Right renal cortex interstitium (tissue), 3 donors: ENCODE measurements at regions not wholly inside any gene's neighbourhood (a gene's known extent, or its start where the extent isn't known, plus 50 kb on each side); places are given as distances from the start of the nearest gene placed in this dataset.
"Not testable (repeated sequence)": the region's sequence is repeated elsewhere in the genome, so short reads cannot be mapped to it uniquely, and the experiment has no call there.

Source experiments
- DNase-seq, 3 donors: peaks; one replicate each; pipeline ENCODE4 v3.0.0-alpha.2; 2013; ENCODE audit warnings: low read depth in 3 of 3, low spot score in 2 of 3

DNA sequence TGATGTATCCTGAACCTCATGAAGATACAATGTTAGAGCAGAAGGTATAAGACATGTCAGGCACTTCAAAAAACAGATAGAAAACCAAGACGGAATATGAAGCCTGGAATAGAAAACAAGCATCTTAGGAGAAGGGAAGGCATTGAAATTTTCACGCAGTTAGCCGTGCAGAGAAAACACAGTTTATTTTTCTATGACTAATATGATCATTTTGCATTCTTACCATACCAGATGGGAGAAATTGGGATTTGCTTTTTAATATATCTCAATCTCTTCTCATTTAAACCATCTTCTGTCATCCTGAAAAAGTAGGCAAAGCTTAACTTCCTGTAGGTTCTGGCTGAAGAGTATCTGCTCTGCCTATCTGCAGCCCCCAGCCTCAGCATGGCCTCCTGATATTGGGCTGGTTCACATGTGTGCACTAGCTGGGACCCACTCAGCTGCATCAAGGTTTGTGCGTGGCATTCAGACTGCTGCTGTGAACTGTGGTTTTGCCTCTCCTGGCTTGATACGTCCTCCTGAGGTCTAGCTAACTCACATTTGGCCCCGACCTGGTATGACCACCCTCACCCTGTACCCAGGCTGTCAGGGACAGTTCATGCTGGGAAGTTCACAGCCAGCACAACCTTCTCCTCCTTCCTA, 392.5 kb upstream of the SASH1 start:
- no peak for DNase-seq

DNA sequence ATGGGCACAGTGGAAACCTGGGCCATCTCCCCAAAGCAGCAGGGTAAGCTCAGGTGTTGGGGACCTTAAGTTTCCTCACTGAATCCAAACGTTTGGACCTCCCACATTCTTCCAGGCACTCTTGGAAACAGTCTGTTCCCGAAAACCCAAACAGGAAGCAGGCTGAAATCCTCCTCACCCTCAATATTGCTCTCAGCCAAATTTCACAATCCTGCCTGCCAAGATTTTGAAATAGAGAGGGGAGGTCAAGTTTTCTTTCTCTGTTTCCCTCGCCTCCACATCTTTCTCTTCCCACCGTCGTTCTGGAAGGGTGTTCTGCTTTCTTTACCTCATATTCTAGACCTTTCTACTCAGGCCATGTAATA, 392.0 kb upstream of the SASH1 start:
- DNase-seq: no peak

DNA sequence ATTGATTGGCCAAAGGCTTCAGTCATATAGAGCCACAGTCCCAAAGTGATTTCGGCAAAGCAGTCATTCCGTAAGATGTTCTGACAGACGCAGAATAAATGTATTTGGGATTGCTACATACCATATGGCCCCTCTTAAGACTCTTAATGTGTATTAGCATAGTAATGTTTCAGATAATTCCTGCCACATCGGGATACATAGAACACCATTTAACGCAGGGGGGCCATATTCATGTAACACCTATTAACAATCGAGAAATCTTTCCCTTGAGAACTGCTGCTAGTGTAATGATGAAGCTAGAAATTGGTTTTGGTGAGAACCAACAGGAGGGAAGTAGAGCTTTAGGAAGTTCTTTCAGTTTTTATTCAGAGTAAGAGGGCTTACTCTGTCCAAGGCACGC, 390.9 kb upstream of the SASH1 start:
- DNase-seq: no peak

DNA sequence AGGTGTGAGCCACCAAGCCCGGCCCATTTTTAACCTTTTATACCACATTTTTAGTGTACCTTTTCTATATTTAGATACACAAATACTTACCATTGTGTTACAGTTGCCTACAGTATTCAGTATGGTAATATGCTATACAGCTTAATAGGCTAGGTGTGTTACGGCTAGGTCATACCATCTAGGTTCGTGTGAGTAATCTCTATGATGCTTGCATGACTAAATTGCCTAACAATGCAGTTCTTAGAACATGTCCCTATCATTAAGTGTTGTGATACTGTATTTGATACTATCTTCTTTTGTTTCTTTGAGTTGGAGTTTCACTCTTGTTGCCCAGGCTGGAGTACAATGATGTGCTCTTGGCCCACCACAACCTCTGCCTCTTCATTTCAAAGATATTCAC, 387.7 kb upstream of the SASH1 start:
- no peak for DNase-seq

DNA sequence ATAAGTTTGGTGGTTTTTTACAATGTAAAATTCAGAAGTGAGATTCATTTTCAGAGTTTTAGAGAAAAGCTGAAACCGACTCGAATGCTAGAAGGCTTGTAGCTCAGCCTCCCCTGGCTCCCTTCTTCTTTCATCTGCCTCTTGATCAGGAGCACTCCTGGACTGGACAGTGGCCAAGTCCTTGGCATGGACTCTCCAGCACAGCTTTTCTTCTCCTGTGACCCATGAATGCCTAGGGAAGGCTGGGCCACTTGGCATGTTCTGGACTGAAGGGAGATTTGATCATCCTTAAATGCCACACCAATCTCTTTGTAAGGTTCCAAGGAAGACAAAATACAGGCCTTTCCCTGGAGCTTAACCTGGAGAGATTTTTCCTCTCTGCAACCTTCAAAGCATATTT, 384.0 kb upstream of the SASH1 start:
- DNase-seq: no peak

DNA sequence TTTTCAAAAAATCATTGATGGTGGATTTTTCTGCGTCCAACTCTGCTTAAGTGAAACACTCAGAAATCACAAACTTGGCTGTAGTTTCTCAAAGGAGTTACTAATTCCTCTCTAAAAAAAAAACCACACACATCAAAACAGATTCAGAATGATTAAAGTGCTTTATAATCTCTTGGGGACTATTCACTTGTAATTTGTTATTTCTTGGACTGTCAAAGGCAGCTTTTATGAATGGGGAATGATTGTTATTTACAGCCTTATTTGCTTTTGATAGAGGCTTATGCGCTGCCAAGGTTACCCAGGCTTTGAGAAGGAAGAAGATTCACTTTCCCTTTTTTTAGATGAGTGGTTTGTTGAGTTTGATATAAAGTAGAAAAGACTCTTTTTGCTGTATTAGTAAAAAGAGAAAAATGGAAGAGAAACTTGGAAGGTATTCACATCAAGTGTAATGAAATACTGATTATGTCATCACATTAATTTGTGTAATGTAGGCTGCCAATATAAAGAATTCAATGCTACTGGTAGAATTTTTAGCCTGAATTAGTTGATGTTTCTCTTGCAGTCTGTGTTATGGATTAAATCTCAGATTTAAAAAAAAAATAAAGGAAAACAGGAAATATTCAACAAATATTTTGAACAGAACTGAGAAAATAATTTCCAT, 381.0 kb upstream of the SASH1 start:
- DNase-seq: no peak

DNA sequence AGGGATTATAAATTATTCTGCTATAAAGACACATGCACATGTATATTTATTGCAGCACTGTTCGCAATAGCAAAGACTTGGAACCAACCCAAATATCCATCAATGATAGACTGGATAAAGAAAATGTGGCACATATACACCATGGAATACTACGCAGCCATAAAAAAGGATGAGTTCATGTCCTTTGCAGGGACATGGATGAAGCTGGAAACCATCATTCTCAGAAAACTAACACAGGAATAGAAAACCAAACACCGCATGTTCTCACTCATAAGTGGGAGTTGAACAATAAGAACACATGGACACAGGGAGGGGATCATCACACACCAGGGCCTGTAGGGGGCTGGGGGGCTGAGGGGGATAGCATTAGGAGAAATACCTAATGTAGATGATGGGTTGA, 377.2 kb upstream of the SASH1 start:
- DNase-seq: not testable (repeated sequence)

DNA sequence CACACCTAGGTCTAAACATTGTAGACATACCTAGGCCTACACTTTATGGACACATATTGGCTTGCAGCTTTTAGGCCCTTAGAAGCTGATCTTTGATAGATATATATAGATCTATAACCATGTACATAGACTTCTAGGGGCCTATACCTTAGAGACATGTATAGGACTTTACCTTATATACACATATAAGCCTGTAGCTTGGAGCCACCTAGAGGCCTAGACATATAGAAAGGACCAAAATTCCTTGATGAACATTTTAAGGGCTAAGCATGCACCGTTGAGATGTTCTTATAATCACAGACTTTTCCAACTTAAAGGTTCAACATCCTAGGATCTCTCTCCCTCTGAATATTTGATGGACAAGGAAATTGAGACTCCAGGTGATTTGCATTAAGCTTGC, 371.7 kb upstream of the SASH1 start:
- no peak for DNase-seq

DNA sequence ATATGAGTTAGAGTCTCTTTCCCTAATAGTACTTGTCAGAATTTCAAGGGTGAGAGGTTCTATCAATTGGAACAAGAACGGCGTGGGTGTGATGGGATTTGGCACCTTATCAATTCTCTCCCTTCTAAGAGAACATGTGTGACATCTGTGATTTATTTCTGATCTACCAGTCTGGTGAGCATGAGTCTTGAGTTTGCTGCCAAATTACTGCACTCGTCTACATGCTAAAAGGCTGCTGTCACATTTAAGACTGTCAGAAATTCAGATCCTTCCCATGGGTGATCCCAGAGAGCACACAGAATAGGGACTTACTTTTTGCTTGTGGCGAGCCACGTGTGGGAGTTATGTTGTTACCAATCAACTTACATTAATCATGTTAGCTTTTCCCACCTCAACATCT, 370.2 kb upstream of the SASH1 start:
- no peak for DNase-seq

DNA sequence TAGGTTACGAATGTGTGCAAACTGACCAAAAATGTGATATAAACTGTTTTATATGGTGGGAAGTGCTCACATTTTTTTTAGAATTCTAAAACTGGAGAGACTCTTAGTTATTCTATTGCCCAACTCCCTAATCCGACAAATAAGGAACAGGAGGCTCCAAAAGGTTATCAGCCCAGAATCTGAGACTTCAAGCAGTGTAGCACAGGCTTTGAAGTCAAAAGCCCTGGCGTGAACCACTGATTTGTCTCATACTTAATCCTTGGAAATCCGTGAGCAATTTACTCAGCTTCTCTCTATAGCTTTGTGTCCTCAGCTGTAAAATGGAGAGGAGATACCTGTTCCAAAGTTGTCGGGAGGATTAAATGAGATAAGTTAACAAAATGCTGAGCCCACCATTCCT, 368.8 kb upstream of the SASH1 start:
- DNase-seq: no peak

DNA sequence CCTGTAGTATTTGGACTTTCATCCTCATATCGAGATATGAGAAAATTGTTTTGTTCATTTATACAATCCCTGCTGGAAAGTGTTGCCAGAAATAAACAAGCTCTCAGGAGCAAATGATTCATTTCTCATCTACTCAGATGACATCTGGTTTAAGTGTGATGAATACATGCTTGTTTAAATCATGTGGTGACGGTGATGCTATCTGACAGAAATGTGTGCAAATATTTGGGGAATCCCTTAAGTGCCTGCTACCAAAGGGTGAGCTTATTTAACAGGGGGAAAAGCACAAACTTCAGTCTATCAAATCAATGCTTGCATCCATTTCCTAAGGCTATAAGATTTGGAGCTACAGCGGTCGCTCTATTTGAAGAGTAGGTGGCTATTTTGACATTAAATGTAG, 368.3 kb upstream of the SASH1 start:
- no peak for DNase-seq

DNA sequence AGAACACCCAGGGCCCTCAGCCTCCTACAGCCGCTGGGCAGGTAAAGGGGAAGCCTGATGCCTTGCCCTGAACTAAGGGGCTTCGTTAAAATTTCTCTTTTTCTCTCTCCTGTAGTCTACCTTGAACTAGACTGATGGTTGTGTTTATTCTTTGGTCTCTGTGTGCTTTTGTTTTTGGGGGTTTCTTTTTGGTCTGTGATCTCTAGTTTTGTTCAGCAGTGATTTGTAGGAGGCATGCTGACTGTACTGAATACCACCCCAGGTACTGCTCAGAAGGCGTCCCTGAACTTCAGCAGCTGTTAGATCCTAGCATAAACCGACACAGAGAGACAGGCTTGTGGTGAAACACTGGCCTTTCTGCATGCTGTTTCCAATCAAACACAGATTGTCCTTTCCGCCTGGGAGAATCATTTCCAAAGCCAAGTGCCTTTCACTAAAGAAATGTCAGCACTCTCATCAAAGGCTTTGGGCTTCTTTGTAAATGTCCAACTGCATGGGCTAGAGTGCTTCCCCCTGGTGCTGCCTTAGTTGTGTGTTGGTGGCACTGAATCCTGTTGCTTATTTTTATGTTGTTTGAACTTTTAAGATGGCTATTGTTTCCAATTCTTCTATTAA, 364.7 kb upstream of the SASH1 start:
- no peak for DNase-seq

DNA sequence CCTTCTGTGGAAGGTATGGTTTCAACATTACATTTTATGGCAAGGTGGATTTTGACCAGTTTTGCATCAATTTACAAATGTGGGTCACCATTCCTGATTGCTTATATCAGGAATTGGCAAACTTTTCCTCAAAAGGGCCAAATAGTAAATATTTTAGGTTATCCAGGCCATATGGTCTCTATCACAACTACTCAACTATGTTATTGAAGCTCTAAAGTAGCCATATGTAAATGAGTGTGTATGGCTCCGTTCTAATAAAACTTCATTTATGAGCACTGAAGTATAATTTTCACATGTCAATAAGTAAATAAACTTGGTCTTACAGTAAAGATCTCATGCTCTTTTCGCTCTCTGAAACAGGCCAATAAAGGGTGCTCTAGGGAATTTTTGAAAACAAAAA, 362.7 kb upstream of the SASH1 start:
- DNase-seq: no peak

DNA sequence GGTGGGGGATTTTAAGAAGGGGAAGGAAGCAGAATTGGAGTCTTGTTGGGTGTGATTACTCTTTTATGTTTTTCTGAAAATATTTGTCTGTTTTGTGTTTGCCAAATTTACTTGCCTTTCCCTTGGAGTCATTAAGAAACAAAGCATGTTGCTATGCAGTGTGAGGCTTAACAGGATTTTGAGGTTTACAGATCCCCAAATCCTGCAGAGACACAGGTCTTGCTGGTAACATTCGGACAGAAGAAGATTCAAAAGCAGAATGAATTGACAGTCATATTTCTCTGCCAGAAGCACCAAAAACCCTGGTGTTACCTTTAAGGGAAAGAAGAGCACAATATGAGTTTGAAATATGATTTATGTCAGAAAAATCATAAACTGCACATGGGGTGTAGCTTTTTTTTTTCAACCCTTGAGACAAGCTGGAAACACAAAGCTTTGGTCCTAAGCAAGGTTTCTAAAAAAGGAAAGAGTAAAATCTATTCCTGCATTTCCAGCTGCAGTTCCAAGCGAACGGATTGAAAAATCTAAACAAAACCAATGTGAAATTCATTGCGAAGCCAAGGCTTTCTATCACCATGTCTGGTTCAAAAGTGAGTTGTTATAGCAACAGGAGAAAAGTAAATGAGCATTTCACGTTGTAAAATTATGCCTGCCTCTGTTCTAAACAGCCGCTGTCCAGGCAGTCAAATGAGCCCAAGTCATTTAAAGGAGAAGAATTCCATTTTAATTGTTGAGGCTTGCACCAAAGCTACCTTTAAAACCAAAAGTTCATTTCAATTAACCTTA, 358.9 kb upstream of the SASH1 start:
- no peak for DNase-seq

DNA sequence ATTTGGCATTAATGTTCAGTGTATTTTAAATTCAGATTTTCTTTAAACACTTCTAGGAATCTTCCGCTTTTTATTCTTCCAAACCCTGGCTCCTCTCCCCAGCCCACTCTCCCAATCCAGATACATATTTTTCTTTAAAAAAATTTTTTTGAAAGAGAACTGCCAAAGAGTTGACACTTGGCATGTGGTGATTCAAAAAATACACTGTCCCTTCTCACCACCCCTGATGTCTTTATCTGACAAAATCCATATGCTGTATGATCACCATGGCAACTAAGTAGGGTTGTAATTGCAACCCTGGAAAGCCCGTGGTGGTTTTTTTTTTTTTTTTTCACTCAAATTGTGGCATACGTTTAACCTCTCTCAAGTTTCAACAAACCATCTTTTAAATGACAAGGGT, 355.8 kb upstream of the SASH1 start:
- DNase-seq: no peak

DNA sequence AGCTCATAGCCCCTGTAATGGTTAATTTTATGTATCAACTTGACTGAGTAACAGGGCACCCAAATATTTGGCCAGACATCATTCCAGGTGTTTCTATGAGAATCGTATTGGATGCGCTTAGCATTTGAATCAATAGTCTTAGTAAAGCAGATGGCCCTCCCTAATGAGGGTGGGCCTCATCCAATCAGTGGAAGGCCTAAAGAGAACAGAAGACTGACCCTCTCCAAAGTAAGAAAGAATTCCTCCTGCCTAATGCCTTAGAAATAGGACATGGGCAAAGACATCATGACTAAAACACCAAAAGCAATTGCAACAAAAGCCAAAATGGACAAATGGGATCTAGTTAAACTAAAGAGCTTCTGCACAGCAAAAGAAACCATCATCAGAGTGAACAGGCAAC, 352.5 kb upstream of the SASH1 start:
- DNase-seq: no peak

DNA sequence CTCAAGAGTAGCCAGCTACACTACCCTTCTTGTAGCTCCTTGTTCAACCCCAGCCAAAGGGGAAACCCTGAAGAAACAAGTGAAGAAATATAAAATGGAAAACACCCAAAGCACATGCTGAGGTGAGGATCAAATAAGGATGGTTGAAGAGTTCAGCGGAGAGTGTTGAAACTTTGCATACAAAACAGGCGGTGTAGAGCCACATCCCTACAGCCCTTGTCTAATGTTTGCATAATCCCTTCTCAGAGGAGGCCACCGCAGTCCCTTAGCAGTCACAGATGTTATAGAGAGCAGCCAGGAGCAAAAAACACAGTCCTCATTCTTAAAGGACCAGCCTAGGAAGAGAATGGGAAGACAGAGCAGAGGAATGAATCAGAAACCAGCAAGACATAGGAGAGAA, 350.7 kb upstream of the SASH1 start:
- DNase-seq: no peak

DNA sequence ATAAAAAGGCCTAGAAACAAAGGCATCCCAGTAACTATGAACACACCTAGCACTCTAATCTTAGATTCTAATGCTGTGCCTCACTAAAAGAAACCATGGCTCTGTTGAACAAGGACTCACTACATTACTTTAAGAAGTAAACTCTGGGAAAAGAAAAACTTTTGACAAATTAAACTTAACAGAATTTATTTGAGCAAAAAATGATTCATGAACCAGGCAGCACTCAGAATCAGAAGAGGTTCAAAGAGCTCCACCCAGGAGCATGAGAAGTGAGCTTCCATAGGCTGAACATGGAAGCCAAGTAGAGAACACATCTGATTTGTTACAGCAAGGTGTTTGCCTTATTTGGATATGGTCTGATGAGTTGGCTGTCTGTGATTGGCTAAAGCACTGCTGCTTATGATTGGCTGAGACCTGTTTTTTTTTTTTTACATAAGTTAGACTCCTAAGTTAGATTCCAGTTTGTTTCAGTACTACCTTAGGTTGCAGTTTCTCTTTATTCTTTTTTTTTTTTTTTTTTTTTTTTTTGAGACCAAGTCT, 343.6 kb upstream of the SASH1 start:
- no peak for DNase-seq

DNA sequence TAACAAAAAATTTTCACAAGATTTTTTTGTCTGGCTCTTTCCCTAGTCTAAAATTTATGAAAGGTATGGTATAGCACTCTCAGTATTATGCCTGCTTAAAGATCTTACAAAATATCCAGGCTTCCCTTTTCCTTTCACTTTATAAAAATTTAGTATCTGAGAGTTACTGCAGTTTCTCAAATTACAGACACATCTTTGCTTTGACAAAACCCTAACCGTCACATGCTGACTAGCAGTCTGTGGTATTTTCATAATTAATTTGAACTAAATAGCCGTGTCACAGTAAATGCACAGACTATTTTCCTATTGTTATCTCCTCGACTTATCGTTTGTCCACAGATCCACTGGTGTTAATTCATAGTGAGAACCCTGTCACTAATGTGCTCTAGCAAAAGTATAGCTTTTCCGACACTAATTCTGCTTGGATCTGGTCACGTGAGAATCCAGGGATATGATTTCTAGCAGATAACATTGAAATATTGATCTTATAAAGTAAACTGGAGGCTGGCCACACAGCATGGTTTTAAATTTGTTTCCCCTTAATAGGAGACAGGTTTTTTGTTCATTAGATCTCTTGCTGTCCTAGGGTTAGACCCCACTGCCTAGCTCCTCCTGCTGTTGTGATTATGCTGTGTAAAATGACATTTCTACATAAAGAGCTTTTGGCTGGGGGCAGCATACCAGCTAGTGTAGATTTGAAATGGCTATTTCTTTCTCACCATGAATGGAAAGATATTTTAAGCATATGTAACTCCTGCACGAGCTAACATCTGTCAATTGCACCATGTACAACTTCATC, 340.6 kb upstream of the SASH1 start:
- DNase-seq: no peak

DNA sequence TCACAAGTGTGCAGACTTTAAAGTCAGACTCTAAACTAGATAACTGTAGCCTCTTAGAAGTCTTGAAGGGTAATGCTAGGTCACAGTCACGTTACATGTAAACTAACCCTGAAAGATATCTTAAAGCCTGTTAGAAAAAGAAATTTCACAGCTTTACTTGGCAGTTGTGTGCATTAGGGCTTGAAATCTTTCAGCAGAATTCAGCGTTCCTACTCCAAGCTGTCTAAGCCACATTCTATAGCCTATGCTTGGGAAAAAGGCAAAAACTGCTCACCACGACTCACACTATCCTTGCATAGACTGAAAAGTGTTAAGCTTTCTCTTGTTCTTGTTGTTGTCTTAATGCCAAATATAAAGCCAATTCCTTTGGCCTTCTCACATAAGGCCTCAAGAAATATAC, 338.0 kb upstream of the SASH1 start:
- DNase-seq: no peak

DNA sequence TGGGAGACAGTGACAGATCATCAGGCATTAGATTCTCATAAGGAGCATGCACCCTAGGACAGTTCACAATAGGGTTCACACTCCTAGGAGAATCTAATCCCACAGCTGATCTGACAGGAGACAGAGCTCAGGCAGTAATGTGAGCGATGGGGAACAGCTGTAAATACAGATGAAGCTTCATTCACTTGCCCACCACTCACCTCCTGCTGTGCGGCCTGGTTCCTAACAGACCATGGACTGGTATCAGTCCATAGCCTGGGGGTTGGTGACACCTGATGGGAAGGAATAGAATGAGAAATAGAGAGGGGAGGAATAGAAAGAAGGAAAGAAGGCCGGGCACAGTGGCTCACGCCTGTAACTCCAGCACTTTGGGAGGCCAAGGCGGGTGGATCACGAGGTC, 336.8 kb upstream of the SASH1 start:
- no peak for DNase-seq
